GM13976 (cell line): ENCODE measurements at regions not wholly inside any gene's neighbourhood (a gene's known extent, or its start where the extent isn't known, plus 50 kb on each side); places are given as distances from the start of the nearest gene placed in this dataset.

Experiments used
- DNase-seq: peaks from one replicate; pipeline ENCODE4 v3.0.0; 2012; ENCODE audit warnings: low spot score
- in situ Hi-C: fragments of 300-500 bp; cut with MboI; formaldehyde crosslinking; loops from one replicate; pipeline ENCODE4 v1.12.0; 2022; ENCODE audit warnings: low sequenced_read_pairs, mixed read lengths, inconsistent platforms; ENCODE audit not compliant: unreplicated experiment
- TF ChIP-seq, protein P1 (sequence below): IDR thresholded peaks from 2 replicates; pipeline ENCODE4 v1.5.1; 2012; ENCODE audit warnings: borderline replicate concordance, mild to moderate bottlenecking; ENCODE audit not compliant: insufficient read depth; ENCODE audit errors: extremely low read depth, missing control alignments, control extremely low read depth

DNA sequence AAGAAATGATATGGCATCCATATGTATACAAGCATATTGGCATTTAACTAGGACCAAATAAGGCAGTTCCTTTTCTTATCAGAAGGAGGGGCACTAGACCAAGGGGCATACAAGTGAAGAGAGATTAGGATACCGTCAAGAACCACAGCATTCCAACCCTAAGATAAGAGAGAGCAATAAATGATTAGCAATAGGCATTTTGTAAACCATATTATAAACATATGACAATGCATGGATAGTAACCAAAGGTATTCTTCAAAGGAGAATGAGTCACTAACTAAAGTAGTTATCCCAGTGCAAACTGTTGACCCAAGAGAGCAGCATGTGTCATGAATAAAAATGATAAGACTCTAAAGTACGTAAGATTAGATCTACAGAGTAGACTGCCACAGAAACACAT, 500.9 kb upstream of the HTR2A start:
- in situ Hi-C loops: no loop called here
- no peak for DNase-seq
- TF ChIP-seq, protein P1, sequence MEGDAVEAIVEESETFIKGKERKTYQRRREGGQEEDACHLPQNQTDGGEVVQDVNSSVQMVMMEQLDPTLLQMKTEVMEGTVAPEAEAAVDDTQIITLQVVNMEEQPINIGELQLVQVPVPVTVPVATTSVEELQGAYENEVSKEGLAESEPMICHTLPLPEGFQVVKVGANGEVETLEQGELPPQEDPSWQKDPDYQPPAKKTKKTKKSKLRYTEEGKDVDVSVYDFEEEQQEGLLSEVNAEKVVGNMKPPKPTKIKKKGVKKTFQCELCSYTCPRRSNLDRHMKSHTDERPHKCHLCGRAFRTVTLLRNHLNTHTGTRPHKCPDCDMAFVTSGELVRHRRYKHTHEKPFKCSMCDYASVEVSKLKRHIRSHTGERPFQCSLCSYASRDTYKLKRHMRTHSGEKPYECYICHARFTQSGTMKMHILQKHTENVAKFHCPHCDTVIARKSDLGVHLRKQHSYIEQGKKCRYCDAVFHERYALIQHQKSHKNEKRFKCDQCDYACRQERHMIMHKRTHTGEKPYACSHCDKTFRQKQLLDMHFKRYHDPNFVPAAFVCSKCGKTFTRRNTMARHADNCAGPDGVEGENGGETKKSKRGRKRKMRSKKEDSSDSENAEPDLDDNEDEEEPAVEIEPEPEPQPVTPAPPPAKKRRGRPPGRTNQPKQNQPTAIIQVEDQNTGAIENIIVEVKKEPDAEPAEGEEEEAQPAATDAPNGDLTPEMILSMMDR: no peak

DNA sequence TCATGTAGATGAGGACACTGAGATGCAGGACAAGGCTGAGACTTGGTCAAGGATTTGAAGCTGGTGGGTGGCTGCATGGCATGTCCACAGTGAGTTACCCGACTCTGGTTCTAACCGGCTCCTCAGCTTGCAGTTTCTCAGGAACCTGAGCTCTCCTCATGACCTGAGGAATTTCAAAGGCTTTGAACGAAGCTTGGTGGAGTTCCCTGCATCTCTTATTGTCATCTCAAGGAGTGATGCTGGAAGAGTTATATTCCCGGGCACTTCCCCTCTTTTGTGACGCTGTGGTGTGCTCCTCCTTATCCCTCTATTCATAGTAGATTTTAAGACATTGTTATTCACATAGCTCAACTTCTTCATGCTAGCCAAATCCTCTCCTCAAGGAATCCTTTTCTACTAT, 500.1 kb upstream of the HTR2A start:
- TF ChIP-seq, protein P1: no peak
- no peak for DNase-seq
- in situ Hi-C loops: no loop called here

DNA sequence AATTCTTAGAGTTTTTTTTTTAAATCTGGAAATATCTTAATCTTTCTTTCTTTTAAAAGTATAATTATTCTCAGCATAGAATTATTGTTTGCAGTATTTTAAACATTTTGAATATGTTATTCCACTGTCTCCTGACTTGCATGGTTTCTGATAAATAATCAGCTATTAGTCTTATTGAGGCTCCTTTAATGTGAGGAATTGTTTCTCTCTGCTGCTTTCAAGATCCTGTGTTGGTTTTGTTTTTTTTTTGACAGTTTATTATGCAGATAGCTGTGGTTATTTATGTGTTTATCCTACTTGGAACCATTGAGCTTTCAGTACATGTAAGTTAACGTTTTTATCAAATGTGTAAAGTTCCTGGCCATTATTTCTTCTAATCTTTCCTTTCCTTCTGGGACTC, 477.9 kb upstream of the HTR2A start:
- TF ChIP-seq, protein P1: no peak
- DNase-seq: no peak
- in situ Hi-C loops: no loop called here

DNA sequence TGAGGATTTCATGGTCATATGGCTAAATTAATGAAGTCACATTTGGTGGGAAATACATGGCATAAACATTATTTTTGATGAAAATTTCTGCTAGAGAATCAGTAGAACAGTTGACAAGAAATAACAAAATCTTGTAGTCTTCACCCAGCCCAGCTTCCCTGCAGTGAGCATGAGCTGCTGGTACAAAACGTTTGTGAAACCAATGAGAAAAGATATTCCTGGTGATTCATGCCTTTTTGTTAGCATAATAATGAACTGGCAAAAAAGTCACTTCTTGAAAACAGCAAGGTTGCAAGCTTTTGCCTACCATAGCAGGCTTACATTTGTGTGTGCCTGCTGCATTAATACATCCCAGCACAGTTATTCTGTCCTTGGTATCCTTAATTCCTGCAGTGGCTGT, 475.9 kb upstream of the HTR2A start:
- DNase-seq: no peak
- in situ Hi-C loops: no loop called here
- TF ChIP-seq, protein P1: no peak

DNA sequence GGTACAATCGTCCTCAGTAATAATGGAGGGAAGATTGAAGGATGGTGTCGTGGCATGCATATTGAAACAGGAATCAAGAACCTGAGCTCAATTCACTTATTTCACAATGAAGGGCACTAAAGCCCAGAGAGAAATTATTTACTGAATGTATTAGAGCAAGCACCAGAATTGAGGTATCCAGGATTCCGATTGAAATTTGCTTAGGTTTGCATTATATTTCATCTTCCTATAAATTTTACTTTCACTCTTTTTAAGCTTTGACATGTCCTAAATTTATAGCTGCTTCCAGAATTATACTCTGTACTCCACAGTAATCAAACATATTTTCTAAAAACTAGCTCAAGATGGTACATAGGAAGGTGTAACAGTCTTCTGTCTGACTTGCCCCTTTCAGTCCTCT, 454.9 kb upstream of the HTR2A start:
- no peak for DNase-seq
- in situ Hi-C loops: no loop called here
- TF ChIP-seq, protein P1: no peak

DNA sequence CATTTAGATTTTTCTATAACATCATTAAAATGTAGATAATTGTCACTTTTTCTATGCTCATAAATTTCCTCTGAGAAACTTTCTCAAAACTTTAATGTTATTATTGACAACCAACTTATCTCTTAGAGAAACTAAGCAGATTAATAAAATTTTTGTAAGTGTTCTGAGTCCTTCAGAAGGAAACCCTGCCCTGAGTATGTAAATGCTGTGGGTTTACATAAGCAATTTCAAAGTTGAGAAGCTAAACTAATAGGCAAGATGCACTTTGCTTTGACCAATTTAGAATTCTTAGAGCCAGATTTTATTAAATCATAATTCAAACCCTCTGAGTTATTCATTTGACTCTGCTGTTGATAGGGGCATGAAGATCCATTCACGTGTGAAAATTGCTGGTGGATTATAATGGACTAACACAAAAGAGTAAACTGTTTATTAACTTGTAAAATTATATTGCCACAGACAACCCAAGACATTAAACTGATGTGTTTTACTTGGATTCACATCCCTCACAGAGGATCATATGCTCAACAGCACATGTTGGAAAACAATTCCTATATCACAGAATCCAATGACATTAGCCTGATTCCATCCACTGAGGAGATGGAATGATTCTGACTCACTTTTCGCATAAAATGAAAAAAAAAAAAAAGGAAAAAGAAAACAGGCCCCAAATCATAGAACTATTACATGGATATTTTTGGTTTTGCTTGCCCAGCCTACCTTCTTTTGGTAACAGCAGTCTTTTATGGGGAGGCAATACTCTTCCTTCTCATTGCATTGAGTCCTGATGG, 453.7 kb upstream of the HTR2A start:
- DNase-seq: no peak
- TF ChIP-seq, protein P1: no peak
- in situ Hi-C loops: no loop called here
